HG03103 (cell line): ENCODE measurements at regions not wholly inside any gene's neighbourhood (a gene's known extent, or its start where the extent isn't known, plus 50 kb on each side); places are given as distances from the start of the nearest gene placed in this dataset.
"Not testable (repeated sequence)": the region's sequence is repeated elsewhere in the genome, so short reads cannot be mapped to it uniquely, and the experiment has no call there.

Source experiments
- ATAC-seq: cut with Tn5 transposase; IDR thresholded peaks from one replicate; pipeline ENCODE4 v1.9.1; 2021; ENCODE audit warnings: low read depth; ENCODE audit not compliant: unreplicated experiment

GRCh38 chr7:68691261-68692216 is 906.7 kb upstream of the AUTS2 start:
- no peak for ATAC-seq

GRCh38 chr7:68692511-68692910 is 905.8 kb upstream of the AUTS2 start:
- no peak for ATAC-seq

- no peak for ATAC-seq
Observed at GRCh38 chr7:68694656-68695055, 903.6 kb upstream of the AUTS2 start.

- no peak for ATAC-seq
Observed at GRCh38 chr7:68697796-68698280, 900.4 kb upstream of the AUTS2 start.

GRCh38 chr7:68699090-68699711 is 899.1 kb upstream of the AUTS2 start:
- ATAC-seq: no peak

GRCh38 chr7:68700414-68700813 is 897.9 kb upstream of the AUTS2 start:
- ATAC-seq: no peak

- no peak for ATAC-seq
Observed at GRCh38 chr7:68706291-68706690, 892.0 kb upstream of the AUTS2 start.

GRCh38 chr7:68707159-68707558 is 891.1 kb upstream of the AUTS2 start:
- ATAC-seq: no peak

- ATAC-seq: no peak
Observed at GRCh38 chr7:68707958-68708357, 890.3 kb upstream of the AUTS2 start.

GRCh38 chr7:68712956-68713495 is 885.2 kb upstream of the AUTS2 start:
- ATAC-seq: no peak

GRCh38 chr7:68714135-68714534 is 884.1 kb upstream of the AUTS2 start:
- ATAC-seq: not testable (repeated sequence)

- no peak for ATAC-seq
Observed at GRCh38 chr7:68715907-68716306, 882.4 kb upstream of the AUTS2 start.

GRCh38 chr7:68717176-68717575 is 881.1 kb upstream of the AUTS2 start:
- no peak for ATAC-seq

GRCh38 chr7:68718097-68718551 is 880.2 kb upstream of the AUTS2 start:
- no peak for ATAC-seq

GRCh38 chr7:68720697-68721096 is 877.6 kb upstream of the AUTS2 start:
- no peak for ATAC-seq

GRCh38 chr7:68722044-68722443 is 876.2 kb upstream of the AUTS2 start:
- ATAC-seq: no peak

GRCh38 chr7:68724965-68725364 is 873.3 kb upstream of the AUTS2 start:
- no peak for ATAC-seq

- ATAC-seq: no peak
Observed at GRCh38 chr7:68725843-68726785, 872.2 kb upstream of the AUTS2 start.

- ATAC-seq: not testable (repeated sequence)
Observed at GRCh38 chr7:68728720-68729119, 869.6 kb upstream of the AUTS2 start.

GRCh38 chr7:68729371-68729770 is 868.9 kb upstream of the AUTS2 start:
- ATAC-seq: no peak
